Mesenchymal stem cell (in vitro differentiated cells and primary cell): ENCODE measurements at regions not wholly inside any gene's neighbourhood (a gene's known extent, or its start where the extent isn't known, plus 50 kb on each side); places are given as distances from the start of the nearest gene placed in this dataset.

Source experiments
- DNase-seq: peaks from one replicate; pipeline ENCODE4 v3.0.0-alpha.2; 2013
- H2AFZ ChIP-seq: one replicate; pipeline ENCODE4 v1.6.1; 2013; ENCODE audit warnings: low read depth, mild to moderate bottlenecking, control low read depth, inconsistent platforms, low read length, moderate library complexity
- H2AK5ac ChIP-seq: 2 replicates; pipeline ENCODE4 v1.6.1; 2013; ENCODE audit warnings: low read length, moderate library complexity, mild to moderate bottlenecking, inconsistent platforms; ENCODE audit not compliant: severe bottlenecking
- H2BK120ac ChIP-seq: one replicate; pipeline ENCODE4 v1.6.1; 2013; ENCODE audit warnings: low read depth, mild to moderate bottlenecking, inconsistent platforms, low read length, moderate library complexity
- H2BK12ac ChIP-seq, 2 experiments: one replicate each; pipeline ENCODE4 v1.6.1; 2013; ENCODE audit warnings: inconsistent platforms in 2 of 2, low read length in 2 of 2, mild to moderate bottlenecking in 2 of 2, moderate library complexity in 2 of 2, control low read depth in 1 of 2
- H2BK15ac ChIP-seq: one replicate; pipeline ENCODE4 v1.6.1; 2013; ENCODE audit warnings: mild to moderate bottlenecking, low read depth, inconsistent platforms; ENCODE audit not compliant: poor library complexity, severe bottlenecking
- H2BK5ac ChIP-seq: 2 replicates; pipeline ENCODE4 v1.6.1; 2013; ENCODE audit warnings: low read depth, mild to moderate bottlenecking, low read length, control low read depth, inconsistent platforms; ENCODE audit not compliant: poor library complexity, severe bottlenecking
- H3K14ac ChIP-seq, 2 experiments: one replicate each; pipeline ENCODE4 v1.6.1; 2013; ENCODE audit warnings: inconsistent platforms in 2 of 2, low read length in 2 of 2, control low read depth in 1 of 2, mild to moderate bottlenecking in 1 of 2, moderate library complexity in 1 of 2
- H3K18ac ChIP-seq, 2 experiments: one replicate each; pipeline ENCODE4 v1.6.1; 2013; ENCODE audit warnings: inconsistent platforms in 2 of 2, low read length in 2 of 2, control low read depth in 1 of 2, low read depth in 1 of 2, mild to moderate bottlenecking in 1 of 2
- H3K23ac ChIP-seq, 2 experiments: one replicate each; pipeline ENCODE4 v1.6.1; 2013; ENCODE audit warnings: inconsistent platforms in 2 of 2, low read length in 2 of 2, mild to moderate bottlenecking in 2 of 2, moderate library complexity in 2 of 2, control low read depth in 1 of 2
- H3K27ac ChIP-seq: 2 replicates; pipeline ENCODE4 v1.5.1; 2013; ENCODE audit warnings: mild to moderate bottlenecking, moderate library complexity, low read length, control low read depth, inconsistent platforms; ENCODE audit not compliant: poor library complexity, severe bottlenecking
- H3K27me3 ChIP-seq, 2 experiments: 2 replicates each; pipeline versions ENCODE4 v1.6.1 to v1.7.0; 2013; ENCODE audit warnings: low read length in 2 of 2, mild to moderate bottlenecking in 2 of 2, moderate library complexity in 2 of 2, control low read depth in 1 of 2, inconsistent platforms in 1 of 2; ENCODE audit not compliant: control insufficient read depth in 1 of 2, insufficient read depth in 1 of 2
- H3K36me3 ChIP-seq, 2 experiments: 2 replicates each; pipeline versions ENCODE4 v1.6.1 to v1.7.0; 2013; ENCODE audit warnings: low read length in 2 of 2, control low read depth in 1 of 2, inconsistent platforms in 1 of 2, low read depth in 1 of 2, mild to moderate bottlenecking in 1 of 2; ENCODE audit not compliant: insufficient read depth in 2 of 2, control insufficient read depth in 1 of 2
- H3K4ac ChIP-seq, 2 experiments: one replicate each; pipeline ENCODE4 v1.6.1; 2013; ENCODE audit warnings: inconsistent platforms in 2 of 2, low read length in 2 of 2, mild to moderate bottlenecking in 2 of 2, moderate library complexity in 2 of 2, control low read depth in 1 of 2, low read depth in 1 of 2
- H3K4me1 ChIP-seq: 2 replicates; pipeline ENCODE4 v1.6.1; 2013; ENCODE audit warnings: low read depth, low read length, control low read depth; ENCODE audit not compliant: control insufficient read depth, insufficient read depth
- H3K4me2 ChIP-seq: 2 replicates; pipeline ENCODE4 v1.6.1; 2013; ENCODE audit warnings: low read length, mild to moderate bottlenecking, inconsistent platforms; ENCODE audit not compliant: poor library complexity, severe bottlenecking
- H3K4me3 ChIP-seq, 2 experiments: 2 replicates each; pipeline versions ENCODE4 v1.5.1 to v1.7.0; 2013; ENCODE audit warnings: low read length in 2 of 2, mild to moderate bottlenecking in 2 of 2, control low read depth in 1 of 2, low read depth in 1 of 2; ENCODE audit not compliant: insufficient read depth in 1 of 2
- H3K79me1 ChIP-seq: replicated peaks from 2 replicates; pipeline ENCODE4 v1.6.1; 2013; ENCODE audit warnings: mild to moderate bottlenecking, control low read depth, low read length, inconsistent platforms; ENCODE audit not compliant: poor library complexity, severe bottlenecking
- H3K9ac ChIP-seq: 2 replicates; pipeline ENCODE4 v1.7.0; 2013; ENCODE audit warnings: mild to moderate bottlenecking, low read length, moderate library complexity
- H3K9me3 ChIP-seq: 2 replicates; pipeline ENCODE4 v1.7.0; 2013; ENCODE audit warnings: mild to moderate bottlenecking, low read length; ENCODE audit not compliant: control insufficient read depth
- H4K8ac ChIP-seq: one replicate; pipeline ENCODE4 v1.6.1; 2013; ENCODE audit warnings: inconsistent platforms, mild to moderate bottlenecking, low read length, moderate library complexity
- H4K91ac ChIP-seq: one replicate; pipeline ENCODE4 v1.6.1; 2013; ENCODE audit warnings: mild to moderate bottlenecking, low read length, inconsistent platforms
- WGBS: methylation state at CpG from one replicate; pipeline ENCODE4 v1.1.7; 2013; ENCODE audit warnings: mixed read lengths; 5-methylcytosine and 5-hydroxymethylcytosine counted together

DNA sequence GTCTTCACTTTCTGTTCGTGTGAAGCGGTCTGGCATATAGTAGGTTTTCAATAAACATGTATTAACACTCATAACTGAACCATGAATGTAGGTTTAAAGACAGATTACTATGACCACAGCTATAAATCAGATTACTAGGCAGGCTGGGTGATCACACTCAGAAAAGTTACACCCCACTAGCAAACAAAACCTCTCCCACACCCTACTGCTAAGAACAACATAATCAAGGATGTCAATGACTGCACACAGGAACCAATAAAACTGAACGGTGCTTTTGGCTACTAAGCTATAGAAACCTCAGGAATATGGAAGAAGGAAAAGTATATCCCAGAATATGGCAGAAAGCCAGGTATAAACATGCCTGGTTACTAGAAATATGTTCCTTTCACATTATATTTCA, 676.9 kb downstream of the SMARCA1 start:
- Histone ChIP-seq H3K79me1 (no peaks in the 10 kb centered on the region), H3K27ac (no peak overlapping the region), H3K4me2 (no peak overlapping the region), H3K9ac (no peak overlapping the region), H3K23ac (no peak overlapping the region), H2BK5ac (no peak overlapping the region), H4K8ac (no peak overlapping the region), H2AFZ (no peak overlapping the region), H3K36me3 (no peaks in the 10 kb centered on the region), H4K91ac (no peak overlapping the region), H2BK15ac (no peak overlapping the region), H3K18ac (no peak overlapping the region), H3K4ac (no peak overlapping the region), H3K4me3 (no peak overlapping the region), H3K9me3 (peaks cover 7% of the 10 kb centered on the region), H2BK120ac (no peak overlapping the region), H2BK12ac (no peak overlapping the region), H3K27me3 (no peaks in the 10 kb centered on the region), H3K14ac (no peak overlapping the region), H2AK5ac (no peak overlapping the region), H3K4me1 (no peaks in the 10 kb centered on the region)
- DNase-seq = no peak
- no CpG with 5 or more reads among the region's 3 CpGs for WGBS

- Histone ChIP-seq H3K79me1 (no peaks in the 10 kb centered on the region), H2BK120ac (no peak overlapping the region), H3K4ac (no peak overlapping the region), H2BK12ac (no peak overlapping the region), H2BK5ac (no peak overlapping the region), H2BK15ac (no peak overlapping the region), H3K4me1 (no peaks in the 10 kb centered on the region), H3K18ac (no peak overlapping the region), H3K4me2 (no peak overlapping the region), H3K27ac (no peak overlapping the region), H3K14ac (no peak overlapping the region), H4K91ac (no peak overlapping the region), H3K4me3 (no peak overlapping the region), H2AK5ac (no peak overlapping the region), H2AFZ (no peak overlapping the region), H4K8ac (no peak overlapping the region), H3K23ac (no peak overlapping the region), H3K27me3 (no peaks in the 10 kb centered on the region), H3K9me3 (no peaks in the 10 kb centered on the region), H3K36me3 (no peaks in the 10 kb centered on the region), H3K9ac (no peak overlapping the region)
- DNase-seq = no peak
- 93% methylated on average over 3 of the region's 5 CpGs for WGBS
These were observed 704.6 kb downstream of the SMARCA1 start for GRCh38 chrX:128818690-128819089.

- no peaks in the 10 kb centered on the region for H3K79me1 ChIP-seq
- H4K8ac ChIP-seq = no peak overlapping the region
- no peak overlapping the region for H3K4me2 ChIP-seq
- H2AK5ac ChIP-seq = no peak overlapping the region
- WGBS = 60% methylated on average over 1 of the region's 3 CpGs
- H3K27me3 ChIP-seq = no peaks in the 10 kb centered on the region
- no peak overlapping the region for H3K4ac ChIP-seq
- H3K9ac ChIP-seq = no peak overlapping the region
- no peak overlapping the region for H3K23ac ChIP-seq
- no peak overlapping the region for H3K27ac ChIP-seq
- H3K4me3 ChIP-seq = no peak overlapping the region
- no peaks in the 10 kb centered on the region for H3K36me3 ChIP-seq
- no peak overlapping the region for H2BK12ac ChIP-seq
- H2BK15ac ChIP-seq = no peak overlapping the region
- H2BK5ac ChIP-seq = no peak overlapping the region
- H2BK120ac ChIP-seq = no peak overlapping the region
- no peaks in the 10 kb centered on the region for H3K9me3 ChIP-seq
- H2AFZ ChIP-seq = no peak overlapping the region
- H3K18ac ChIP-seq = no peak overlapping the region
- DNase-seq = no peak
- no peaks in the 10 kb centered on the region for H3K4me1 ChIP-seq
- no peak overlapping the region for H4K91ac ChIP-seq
- H3K14ac ChIP-seq = no peak overlapping the region
These were observed 706.4 kb downstream of the SMARCA1 start for GRCh38 chrX:128816919-128817318.

DNA sequence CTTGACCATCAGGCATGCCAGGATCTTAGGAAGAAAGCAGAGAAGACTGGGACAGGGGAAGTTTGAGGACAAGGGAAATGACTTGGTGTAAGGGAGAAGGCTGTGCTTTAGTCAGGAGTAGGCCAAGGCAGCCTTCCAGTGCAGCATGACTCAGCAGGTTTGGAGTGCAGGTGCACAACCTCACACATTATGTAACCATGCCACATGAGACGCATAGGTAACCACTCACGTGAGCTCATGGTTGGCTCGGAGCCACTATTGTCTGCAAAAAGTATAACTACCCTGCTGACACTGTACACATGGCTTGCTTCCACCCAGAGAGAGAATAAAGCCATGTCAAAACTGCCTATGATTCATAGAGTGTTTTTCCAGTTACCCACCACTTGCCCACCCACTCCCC, 715.9 kb downstream of the SMARCA1 start:
- Histone ChIP-seq H4K8ac (no peak overlapping the region), H3K23ac (no peak overlapping the region), H2AK5ac (no peak overlapping the region), H4K91ac (no peak overlapping the region), H3K14ac (no peak overlapping the region), H3K4me3 (no peak overlapping the region), H2BK5ac (no peak overlapping the region), H3K36me3 (no peaks in the 10 kb centered on the region), H3K4ac (no peak overlapping the region), H2BK15ac (no peak overlapping the region), H3K79me1 (no peaks in the 10 kb centered on the region), H3K9me3 (no peaks in the 10 kb centered on the region), H3K4me1 (no peaks in the 10 kb centered on the region), H3K27ac (no peak overlapping the region), H2AFZ (no peak overlapping the region), H3K27me3 (peaks cover 0 to under 1% of the 10 kb centered on the region in 2 experiments), H3K18ac (no peak overlapping the region), H2BK120ac (no peak overlapping the region), H2BK12ac (no peak overlapping the region), H3K4me2 (no peak overlapping the region), H3K9ac (no peak overlapping the region)
- DNase-seq = no peak
- 80% methylated on average over 3 of the region's 3 CpGs for WGBS
